Upper lobe of right lung (tissue), 1 donor: ENCODE measurements at regions not wholly inside any gene's neighbourhood (a gene's known extent, or its start where the extent isn't known, plus 50 kb on each side); places are given as distances from the start of the nearest gene placed in this dataset.

ENCODE experiments used
- ATAC-seq: fragments of 200-7000 bp; cut with Tn5 transposase; one replicate; pipeline ENCODE4 v1.9.1; 2020; ENCODE audit warnings: mild to moderate bottlenecking, moderate library complexity
- DNase-seq: peaks from one replicate; pipeline ENCODE4 v3.0.0-alpha.2; 2020
- H3K27ac ChIP-seq: fragments of 200-600 bp; one replicate; pipeline ENCODE4 v1.8.0; 2022
- H3K27me3 ChIP-seq: fragments of 200-600 bp; one replicate; pipeline ENCODE4 v1.8.0; 2022; ENCODE audit warnings: mild to moderate bottlenecking
- H3K36me3 ChIP-seq: fragments of 200-600 bp; one replicate; pipeline ENCODE4 v1.8.0; 2022
- H3K4me1 ChIP-seq: fragments of 200-600 bp; one replicate; pipeline ENCODE4 v1.8.0; 2022
- H3K4me3 ChIP-seq: fragments of 200-600 bp; one replicate; pipeline ENCODE4 v1.8.0; 2022; ENCODE audit warnings: mild to moderate bottlenecking
- H3K9me3 ChIP-seq: fragments of 200-600 bp; one replicate; pipeline ENCODE4 v1.8.0; 2022
- intact Hi-C: fragments of 100-400 bp; cut with DNase I; formaldehyde crosslinking; loops from one replicate; pipeline ENCODE4 v1.11.0; 2022
- TF ChIP-seq, protein P1 (sequence below): fragments of 200-600 bp; IDR thresholded peaks from one replicate; pipeline ENCODE4 v1.8.0; 2022; ENCODE audit warnings: antibody characterized with exemption
- donor health status: DM: no; HTN: yes; CAD: no; lungs with severe emphysema.

DNA sequence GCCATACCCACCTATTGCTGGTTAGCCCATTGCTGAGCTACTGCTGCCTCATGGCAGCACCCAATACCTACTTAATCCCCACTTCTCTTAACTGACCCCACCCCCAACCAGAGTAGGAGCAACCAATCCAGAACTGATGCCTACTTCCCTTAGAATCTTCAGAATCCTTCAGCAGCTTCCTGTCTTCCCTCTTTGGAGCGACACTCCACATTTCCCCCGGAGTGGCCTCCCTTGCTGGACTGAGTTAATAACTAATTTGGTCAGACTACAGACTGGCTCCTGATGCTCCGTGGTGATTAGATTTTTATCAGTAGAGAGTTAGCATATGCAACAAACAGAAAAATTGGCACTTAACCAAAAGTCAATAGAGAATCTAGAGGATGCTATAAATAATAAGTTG lies 51.2 kb upstream of the UBR2 start:
- intact Hi-C loops: no loop called here
- Histone ChIP-seq H3K27ac (no peak overlapping the region), H3K36me3 (no peaks in the 10 kb centered on the region), H3K4me3 (no peak overlapping the region), H3K27me3 (no peaks in the 10 kb centered on the region), H3K9me3 (no peaks in the 10 kb centered on the region), H3K4me1 (no peaks in the 10 kb centered on the region)
- ATAC-seq (peak; percentile 48), DNase-seq (no peak)
- TF ChIP-seq, protein P1, sequence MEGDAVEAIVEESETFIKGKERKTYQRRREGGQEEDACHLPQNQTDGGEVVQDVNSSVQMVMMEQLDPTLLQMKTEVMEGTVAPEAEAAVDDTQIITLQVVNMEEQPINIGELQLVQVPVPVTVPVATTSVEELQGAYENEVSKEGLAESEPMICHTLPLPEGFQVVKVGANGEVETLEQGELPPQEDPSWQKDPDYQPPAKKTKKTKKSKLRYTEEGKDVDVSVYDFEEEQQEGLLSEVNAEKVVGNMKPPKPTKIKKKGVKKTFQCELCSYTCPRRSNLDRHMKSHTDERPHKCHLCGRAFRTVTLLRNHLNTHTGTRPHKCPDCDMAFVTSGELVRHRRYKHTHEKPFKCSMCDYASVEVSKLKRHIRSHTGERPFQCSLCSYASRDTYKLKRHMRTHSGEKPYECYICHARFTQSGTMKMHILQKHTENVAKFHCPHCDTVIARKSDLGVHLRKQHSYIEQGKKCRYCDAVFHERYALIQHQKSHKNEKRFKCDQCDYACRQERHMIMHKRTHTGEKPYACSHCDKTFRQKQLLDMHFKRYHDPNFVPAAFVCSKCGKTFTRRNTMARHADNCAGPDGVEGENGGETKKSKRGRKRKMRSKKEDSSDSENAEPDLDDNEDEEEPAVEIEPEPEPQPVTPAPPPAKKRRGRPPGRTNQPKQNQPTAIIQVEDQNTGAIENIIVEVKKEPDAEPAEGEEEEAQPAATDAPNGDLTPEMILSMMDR: no peak

DNA sequence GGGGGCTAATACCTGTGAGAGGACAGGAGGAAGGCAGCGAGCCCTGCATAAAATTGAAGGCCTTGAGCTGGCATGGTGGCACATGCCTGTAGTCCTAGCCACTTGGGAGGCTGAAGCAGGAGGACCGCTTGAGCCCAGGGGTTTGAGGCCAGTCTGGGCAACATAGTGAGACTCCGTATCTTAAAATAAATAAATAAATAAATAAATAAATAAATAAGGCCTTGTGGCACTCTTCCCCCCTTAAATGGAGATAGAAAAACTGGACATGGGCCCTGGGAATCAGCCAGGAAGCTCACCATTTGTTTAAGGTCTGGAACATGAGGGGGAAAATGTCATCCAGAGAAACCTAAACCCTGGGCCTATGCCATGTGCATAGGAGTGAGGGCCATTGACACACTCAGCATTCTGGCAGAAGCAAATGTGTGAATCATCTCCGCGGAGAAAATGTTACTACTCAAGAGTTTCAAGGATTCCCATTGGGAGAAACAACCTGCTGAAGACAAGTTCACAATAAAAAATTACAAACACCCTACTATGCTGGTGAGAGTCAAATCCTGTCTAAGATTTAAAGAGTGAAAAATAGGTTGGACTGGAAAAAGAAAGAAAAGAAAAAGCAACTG lies 51.9 kb upstream of the UBR2 start:
- no peak overlapping the region for H3K27ac ChIP-seq
- H3K9me3 ChIP-seq: no peaks in the 10 kb centered on the region
- DNase-seq (no peak), ATAC-seq (no peak)
- H3K4me3 ChIP-seq: no peak overlapping the region
- no peaks in the 10 kb centered on the region for H3K27me3 ChIP-seq
- H3K4me1 ChIP-seq: no peaks in the 10 kb centered on the region
- intact Hi-C loops: no loop called here
- no peaks in the 10 kb centered on the region for H3K36me3 ChIP-seq
- TF ChIP-seq, protein P1: no peak

DNA sequence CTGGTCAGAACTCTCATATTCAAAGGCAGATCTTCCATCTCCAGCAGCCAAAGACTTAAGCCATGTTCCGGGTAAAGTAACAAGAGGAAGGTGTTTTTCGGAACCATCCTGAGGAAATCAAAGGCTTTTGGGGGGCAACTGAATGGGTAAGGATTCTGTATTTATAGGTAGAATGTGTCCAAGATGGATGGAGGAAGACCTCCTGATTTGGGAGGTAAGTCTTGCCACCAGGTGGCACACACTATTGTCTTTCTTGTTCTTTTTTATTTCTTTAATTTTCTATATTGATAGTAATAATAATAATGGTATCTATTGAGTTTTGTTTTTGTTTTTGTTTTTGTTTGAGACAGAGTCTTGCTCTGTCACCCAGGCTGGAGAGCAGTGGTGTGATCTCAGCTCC lies 53.0 kb upstream of the UBR2 start:
- intact Hi-C loops: no loop called here

DNA sequence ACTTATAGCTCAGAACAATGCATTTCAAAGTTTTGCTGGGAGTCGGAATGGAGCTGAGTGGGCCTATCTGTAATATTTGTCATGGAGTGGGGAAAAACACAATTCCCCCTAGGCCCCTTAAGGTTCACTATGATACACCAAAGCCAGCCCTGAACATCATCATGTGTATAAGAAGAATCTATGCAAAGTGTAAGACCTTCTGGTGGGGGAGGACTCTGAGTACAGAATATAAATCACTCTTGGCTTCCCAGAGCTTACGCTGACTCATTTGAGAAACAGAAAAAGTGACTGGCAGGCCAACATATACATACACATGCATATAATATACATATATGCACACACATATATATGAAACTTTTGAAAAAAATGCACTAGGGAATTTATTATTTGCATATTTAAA lies 54.1 kb upstream of the UBR2 start:
- no peak overlapping the region for H3K4me3 ChIP-seq
- H3K36me3 ChIP-seq: no peaks in the 10 kb centered on the region
- TF ChIP-seq, protein P1: no peak
- H3K4me1 ChIP-seq: no peaks in the 10 kb centered on the region
- H3K27ac ChIP-seq: no peak overlapping the region
- intact Hi-C loops: no loop called here
- H3K27me3 ChIP-seq: no peaks in the 10 kb centered on the region
- DNase-seq (no peak), ATAC-seq (no peak)
- no peaks in the 10 kb centered on the region for H3K9me3 ChIP-seq

More for the DNA sequence above, 53.0 kb upstream of the UBR2 start:
- DNase-seq (no peak), ATAC-seq (no peak)
- Histone ChIP-seq H3K27ac (no peak overlapping the region), H3K9me3 (no peaks in the 10 kb centered on the region), H3K27me3 (no peaks in the 10 kb centered on the region), H3K4me3 (no peak overlapping the region), H3K36me3 (no peaks in the 10 kb centered on the region), H3K4me1 (no peaks in the 10 kb centered on the region)
- TF ChIP-seq, protein P1: no peak

DNA sequence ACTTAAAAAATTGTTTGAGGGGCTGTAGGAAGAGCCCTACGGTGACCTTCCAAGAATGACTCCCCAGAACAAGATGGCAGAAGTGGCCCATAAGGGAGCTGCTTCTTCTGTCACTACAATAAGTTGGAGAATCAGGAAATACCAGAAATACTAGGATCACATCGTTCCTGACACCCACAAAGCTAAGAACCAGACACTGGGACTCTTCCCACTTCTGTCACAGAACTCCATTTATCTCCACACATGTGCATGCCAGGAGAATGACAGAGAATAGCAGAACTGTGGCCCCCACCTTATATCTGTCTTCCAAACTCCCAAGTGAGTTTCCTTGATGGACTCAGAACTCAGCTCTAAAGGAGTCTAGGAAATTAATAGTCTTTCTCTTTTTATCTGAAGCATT lies 54.6 kb upstream of the UBR2 start:
- TF ChIP-seq, protein P1: no peak
- H3K4me1 ChIP-seq: no peaks in the 10 kb centered on the region
- H3K27ac ChIP-seq: no peak overlapping the region
- no peak overlapping the region for H3K4me3 ChIP-seq
- ATAC-seq (no peak), DNase-seq (no peak)
- H3K27me3 ChIP-seq: no peaks in the 10 kb centered on the region
- H3K9me3 ChIP-seq: no peaks in the 10 kb centered on the region
- H3K36me3 ChIP-seq: no peaks in the 10 kb centered on the region
- intact Hi-C loops: no loop called here

DNA sequence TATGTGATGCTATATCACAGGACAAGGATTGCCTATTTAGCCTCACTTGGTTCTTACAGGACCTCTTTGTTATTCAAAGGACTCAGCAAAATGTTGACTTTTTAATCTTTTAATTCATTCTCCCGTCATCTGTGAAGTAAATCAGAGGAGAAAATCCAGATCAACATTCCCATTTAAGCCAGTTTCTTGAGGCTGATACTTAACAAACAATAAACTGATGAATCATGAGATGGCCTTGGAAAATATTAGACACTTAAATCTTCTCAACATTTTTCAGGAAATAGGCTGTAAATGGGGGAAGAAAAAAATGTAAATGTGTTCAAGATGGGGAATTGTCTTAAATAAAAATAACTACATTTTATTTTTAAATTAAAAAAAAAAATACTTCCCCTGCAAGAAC lies 55.9 kb upstream of the UBR2 start:
- no peak overlapping the region for H3K27ac ChIP-seq
- no peaks in the 10 kb centered on the region for H3K36me3 ChIP-seq
- H3K27me3 ChIP-seq: no peaks in the 10 kb centered on the region
- no peak overlapping the region for H3K4me3 ChIP-seq
- no peak for DNase-seq
- intact Hi-C loops: no loop called here
- TF ChIP-seq, protein P1: no peak
- no peak for ATAC-seq
- H3K9me3 ChIP-seq: no peaks in the 10 kb centered on the region
- H3K4me1 ChIP-seq: no peaks in the 10 kb centered on the region
